Upper lobe of right lung (tissue), 1 donor: ENCODE measurements at regions not wholly inside any gene's neighbourhood (a gene's known extent, or its start where the extent isn't known, plus 50 kb on each side); places are given as distances from the start of the nearest gene placed in this dataset.

Source experiments
- ATAC-seq: fragments of 200-7000 bp; cut with Tn5 transposase; one replicate; pipeline ENCODE4 v1.9.1; 2020; ENCODE audit warnings: mild to moderate bottlenecking, moderate library complexity
- DNase-seq: peaks from one replicate; pipeline ENCODE4 v3.0.0-alpha.2; 2020
- H3K27ac ChIP-seq: fragments of 200-600 bp; one replicate; pipeline ENCODE4 v1.8.0; 2022
- H3K27me3 ChIP-seq: fragments of 200-600 bp; one replicate; pipeline ENCODE4 v1.8.0; 2022; ENCODE audit warnings: mild to moderate bottlenecking
- H3K36me3 ChIP-seq: fragments of 200-600 bp; one replicate; pipeline ENCODE4 v1.8.0; 2022
- H3K4me1 ChIP-seq: fragments of 200-600 bp; one replicate; pipeline ENCODE4 v1.8.0; 2022
- H3K4me3 ChIP-seq: fragments of 200-600 bp; one replicate; pipeline ENCODE4 v1.8.0; 2022; ENCODE audit warnings: mild to moderate bottlenecking
- H3K9me3 ChIP-seq: fragments of 200-600 bp; one replicate; pipeline ENCODE4 v1.8.0; 2022
- intact Hi-C: fragments of 100-400 bp; cut with DNase I; formaldehyde crosslinking; loops from one replicate; pipeline ENCODE4 v1.11.0; 2022
- TF ChIP-seq, protein P1 (sequence below): fragments of 200-600 bp; IDR thresholded peaks from one replicate; pipeline ENCODE4 v1.8.0; 2022; ENCODE audit warnings: antibody characterized with exemption
- donor health status: DM: no; HTN: yes; CAD: no; lungs with severe emphysema.

DNA sequence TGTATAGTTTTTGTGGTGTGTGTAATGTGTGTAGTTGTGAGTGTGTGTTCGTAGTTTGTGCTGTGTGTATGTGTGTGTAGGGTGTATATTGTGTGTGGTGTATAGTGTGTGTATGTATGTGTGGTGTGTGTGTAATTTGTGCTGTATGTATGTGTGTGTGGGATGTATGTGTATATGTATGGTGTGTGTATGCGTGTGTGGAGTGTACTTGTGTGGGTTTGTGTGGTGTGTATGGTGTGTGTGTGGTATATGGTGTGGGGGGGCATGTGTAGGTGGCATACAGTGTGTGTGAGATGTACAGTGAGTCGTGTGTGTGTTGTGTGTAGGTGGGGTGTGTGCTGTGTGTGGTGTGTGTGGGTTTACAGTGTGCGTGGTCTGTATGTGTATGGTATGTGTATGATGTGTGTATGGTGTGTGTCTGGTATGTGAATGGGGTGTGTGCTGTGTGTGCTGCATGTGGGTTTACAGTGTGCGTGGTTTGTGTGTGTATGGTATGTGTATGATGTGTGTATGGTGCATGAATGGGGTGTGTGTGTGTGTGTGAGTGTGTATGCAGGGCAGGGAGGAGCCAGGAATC lies 125.2 kb downstream of the GADD45G start:
- TF ChIP-seq, protein P1, sequence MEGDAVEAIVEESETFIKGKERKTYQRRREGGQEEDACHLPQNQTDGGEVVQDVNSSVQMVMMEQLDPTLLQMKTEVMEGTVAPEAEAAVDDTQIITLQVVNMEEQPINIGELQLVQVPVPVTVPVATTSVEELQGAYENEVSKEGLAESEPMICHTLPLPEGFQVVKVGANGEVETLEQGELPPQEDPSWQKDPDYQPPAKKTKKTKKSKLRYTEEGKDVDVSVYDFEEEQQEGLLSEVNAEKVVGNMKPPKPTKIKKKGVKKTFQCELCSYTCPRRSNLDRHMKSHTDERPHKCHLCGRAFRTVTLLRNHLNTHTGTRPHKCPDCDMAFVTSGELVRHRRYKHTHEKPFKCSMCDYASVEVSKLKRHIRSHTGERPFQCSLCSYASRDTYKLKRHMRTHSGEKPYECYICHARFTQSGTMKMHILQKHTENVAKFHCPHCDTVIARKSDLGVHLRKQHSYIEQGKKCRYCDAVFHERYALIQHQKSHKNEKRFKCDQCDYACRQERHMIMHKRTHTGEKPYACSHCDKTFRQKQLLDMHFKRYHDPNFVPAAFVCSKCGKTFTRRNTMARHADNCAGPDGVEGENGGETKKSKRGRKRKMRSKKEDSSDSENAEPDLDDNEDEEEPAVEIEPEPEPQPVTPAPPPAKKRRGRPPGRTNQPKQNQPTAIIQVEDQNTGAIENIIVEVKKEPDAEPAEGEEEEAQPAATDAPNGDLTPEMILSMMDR = no peak

DNA sequence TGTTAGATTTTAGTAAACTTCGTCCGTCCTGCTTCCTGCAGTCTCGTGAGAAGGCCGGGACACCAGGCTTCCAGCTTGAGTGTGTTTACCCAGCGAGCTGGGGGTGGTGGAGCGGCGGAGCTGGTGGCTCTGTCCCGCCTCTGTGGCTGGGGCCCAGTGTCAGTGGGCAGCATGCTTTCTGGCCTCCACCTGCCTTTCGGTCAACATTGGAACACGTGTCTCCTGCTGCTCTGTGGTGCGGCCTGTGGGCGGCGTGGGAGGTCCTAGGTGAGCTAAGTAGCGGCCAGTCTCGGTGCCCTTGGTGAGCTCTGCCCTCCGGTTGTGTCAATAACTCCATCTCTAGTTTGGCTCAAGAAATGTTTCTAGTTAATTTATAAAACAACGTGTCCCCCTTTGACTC lies 125.9 kb downstream of the GADD45G start:
- intact Hi-C loops = no loop called here

More for the DNA sequence above, 125.2 kb downstream of the GADD45G start:
- H3K36me3 ChIP-seq = no peaks in the 10 kb centered on the region
- H3K4me1 ChIP-seq = peaks cover 19% of the 10 kb centered on the region
- no peak overlapping the region for H3K4me3 ChIP-seq
- no peaks in the 10 kb centered on the region for H3K27me3 ChIP-seq
- no peaks in the 10 kb centered on the region for H3K9me3 ChIP-seq
- intact Hi-C loops = no loop called here
- DNase-seq (no peak), ATAC-seq (no peak)
- H3K27ac ChIP-seq = no peak overlapping the region

DNA sequence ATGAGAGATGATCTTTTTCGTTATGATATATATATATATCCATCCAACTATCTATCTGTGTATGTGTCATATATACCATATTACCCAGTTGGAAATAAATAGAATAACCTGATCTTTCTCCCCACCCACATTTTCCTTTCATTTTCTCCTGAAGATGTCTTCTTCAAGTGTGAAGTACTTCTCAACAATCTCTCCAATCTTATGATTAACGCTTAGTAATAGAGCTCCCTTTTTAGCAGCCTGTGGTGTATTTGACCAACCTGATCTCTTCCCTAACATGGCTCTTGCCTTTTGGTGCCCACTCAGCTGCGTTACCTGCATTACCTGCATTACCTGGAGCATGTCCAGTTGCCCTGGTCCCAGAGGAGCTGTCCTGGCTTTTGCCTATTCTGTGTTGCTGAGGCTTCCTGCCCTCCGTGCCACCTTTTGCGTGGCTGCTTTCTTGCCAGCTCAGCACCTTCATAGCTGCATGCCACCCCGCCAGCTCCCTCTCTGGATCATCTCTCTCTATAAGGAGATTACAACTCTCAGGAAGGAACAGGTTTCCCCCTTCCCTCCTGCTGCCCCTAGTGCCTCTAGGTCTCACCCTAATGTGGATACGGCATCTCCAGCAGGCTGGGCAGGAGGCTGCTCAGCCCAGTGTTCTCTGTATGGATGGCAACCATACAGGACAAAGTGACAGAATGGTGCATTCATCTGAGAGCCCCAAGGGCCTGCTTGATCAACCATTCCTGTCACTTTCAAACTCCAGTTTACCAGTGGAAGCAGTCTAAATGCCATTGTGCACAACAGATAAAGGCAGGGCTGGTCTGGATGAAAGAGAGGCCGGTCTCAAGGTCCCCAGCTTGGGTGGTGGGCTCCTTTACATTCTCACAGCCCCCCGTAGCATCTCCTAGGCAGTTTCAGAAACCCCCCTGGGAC lies 126.7 kb downstream of the GADD45G start:
- H3K36me3 ChIP-seq = no peaks in the 10 kb centered on the region
- TF ChIP-seq, protein P1 = no peak
- intact Hi-C loops = no loop called here
- H3K27me3 ChIP-seq = no peaks in the 10 kb centered on the region
- H3K4me3 ChIP-seq = no peak overlapping the region
- H3K4me1 ChIP-seq = peaks cover 19% of the 10 kb centered on the region
- ATAC-seq (no peak), DNase-seq (no peak)
- H3K9me3 ChIP-seq = no peaks in the 10 kb centered on the region
- H3K27ac ChIP-seq = no peak overlapping the region

More for the DNA sequence above, 125.9 kb downstream of the GADD45G start:
- ATAC-seq = peak; percentile 95
- Histone ChIP-seq H3K36me3 (no peaks in the 10 kb centered on the region), H3K9me3 (no peaks in the 10 kb centered on the region), H3K4me3 (no peak overlapping the region), H3K27me3 (no peaks in the 10 kb centered on the region), H3K27ac (no peak overlapping the region), H3K4me1 (peaks cover 19% of the 10 kb centered on the region)
- DNase-seq = peak; percentile 89
- TF ChIP-seq, protein P1 = peak; percentile 23

DNA sequence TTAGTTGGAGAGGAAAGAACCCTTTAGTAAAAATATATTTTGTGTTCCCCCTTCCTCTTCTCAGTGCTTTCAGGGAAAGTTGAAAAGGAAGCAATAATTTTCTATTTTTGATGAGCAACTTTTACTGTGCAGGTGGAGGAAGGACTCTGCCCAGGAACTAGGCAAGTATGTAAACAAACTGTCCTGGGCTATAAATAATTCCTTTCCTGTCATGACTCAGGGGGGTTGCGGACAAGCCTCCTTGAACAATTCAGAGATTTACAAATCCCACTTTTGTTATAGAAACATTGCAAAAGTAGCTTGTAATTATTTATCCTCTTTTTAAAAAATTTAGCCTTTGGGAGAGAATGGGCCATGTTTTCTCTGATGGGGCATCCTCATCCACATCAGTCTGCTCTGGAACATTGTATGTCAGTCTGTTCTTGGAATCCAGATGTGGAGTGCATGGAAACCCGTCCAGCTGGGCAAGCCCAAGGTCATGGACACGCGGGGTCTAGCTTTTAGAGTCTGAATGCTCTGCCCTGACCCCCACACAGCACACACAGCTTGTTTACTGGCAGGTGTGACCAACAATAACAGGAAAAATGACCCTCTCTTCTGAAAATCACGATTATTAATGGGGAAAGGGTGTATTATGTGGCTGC lies 127.6 kb downstream of the GADD45G start:
- intact Hi-C loops = no loop called here
- ATAC-seq (no peak), DNase-seq (no peak)
- peaks cover 19% of the 10 kb centered on the region for H3K4me1 ChIP-seq
- TF ChIP-seq, protein P1 = no peak
- H3K27ac ChIP-seq = peak overlapping the region; percentile 17
- H3K4me3 ChIP-seq = no peak overlapping the region
- H3K9me3 ChIP-seq = no peaks in the 10 kb centered on the region
- no peaks in the 10 kb centered on the region for H3K27me3 ChIP-seq
- no peaks in the 10 kb centered on the region for H3K36me3 ChIP-seq

DNA sequence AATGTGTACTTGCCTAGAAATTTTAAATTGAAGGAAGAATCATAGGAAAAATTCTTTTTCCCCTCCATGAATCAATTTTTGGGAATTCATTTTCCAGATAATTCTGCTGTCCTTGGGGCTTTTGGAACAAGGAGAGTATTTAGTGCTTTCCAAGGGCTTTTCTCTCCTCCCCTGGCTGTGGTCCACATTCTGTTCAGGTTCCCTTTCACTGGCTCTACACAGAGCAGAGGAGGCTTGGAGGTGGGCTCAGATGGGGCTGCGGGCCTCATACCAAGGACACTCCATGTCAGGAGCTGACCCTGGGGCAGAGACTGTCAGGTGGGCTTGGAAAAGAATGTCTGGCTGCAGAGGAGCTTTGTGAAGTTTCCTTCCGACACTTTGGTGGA lies 128.1 kb downstream of the GADD45G start:
- Histone ChIP-seq H3K27ac (peak overlapping the region; percentile 17), H3K9me3 (no peaks in the 10 kb centered on the region), H3K36me3 (no peaks in the 10 kb centered on the region), H3K4me3 (no peak overlapping the region), H3K27me3 (no peaks in the 10 kb centered on the region), H3K4me1 (peaks cover 19% of the 10 kb centered on the region)
- DNase-seq (no peak), ATAC-seq (no peak)
- TF ChIP-seq, protein P1 = no peak
- intact Hi-C loops = no loop called here
